ENCODE measurements at regions not wholly inside any gene's neighbourhood (a gene's known extent, or its start where the extent isn't known, plus 50 kb on each side); places are given as distances from the start of the nearest gene placed in this dataset.

DNA sequence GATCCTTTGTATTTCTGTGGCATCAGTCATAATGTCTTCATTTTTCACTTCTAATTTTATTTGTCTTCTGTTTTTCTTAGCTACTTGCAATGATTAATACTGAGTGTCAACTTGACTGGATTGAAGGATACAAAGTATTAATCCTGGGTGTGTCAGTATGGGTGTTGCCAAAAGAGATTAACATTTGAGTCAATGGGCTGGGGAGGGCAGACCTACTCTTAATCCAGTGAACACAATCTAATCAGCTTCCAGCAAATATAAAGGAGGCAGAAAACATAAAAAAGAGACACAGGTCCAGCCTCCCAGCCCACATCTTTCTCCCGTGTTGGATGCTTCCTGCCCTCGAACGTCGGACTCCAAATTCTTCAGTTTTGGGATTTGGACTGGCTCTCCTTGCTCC lies 640.9 kb upstream of the MIR17HG start:
- TF ChIP-seq, protein P1, sequence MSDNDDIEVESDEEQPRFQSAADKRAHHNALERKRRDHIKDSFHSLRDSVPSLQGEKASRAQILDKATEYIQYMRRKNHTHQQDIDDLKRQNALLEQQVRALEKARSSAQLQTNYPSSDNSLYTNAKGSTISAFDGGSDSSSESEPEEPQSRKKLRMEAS (CRISPR knock-in tag; IDR thresholded peaks at IDR 0.05): no peak
- TF ChIP-seq NR3C1 (CRISPR knock-in tag; conservative IDR thresholded peaks at IDR 0.05; ENCODE audit: low read depth) (no peak), ATF1 (CRISPR knock-in tag; IDR thresholded peaks at IDR 0.05) (no peak), SP1 (CRISPR knock-in tag; conservative IDR thresholded peaks at IDR 0.05) (no peak)
- TF ChIP-seq, protein P2, sequence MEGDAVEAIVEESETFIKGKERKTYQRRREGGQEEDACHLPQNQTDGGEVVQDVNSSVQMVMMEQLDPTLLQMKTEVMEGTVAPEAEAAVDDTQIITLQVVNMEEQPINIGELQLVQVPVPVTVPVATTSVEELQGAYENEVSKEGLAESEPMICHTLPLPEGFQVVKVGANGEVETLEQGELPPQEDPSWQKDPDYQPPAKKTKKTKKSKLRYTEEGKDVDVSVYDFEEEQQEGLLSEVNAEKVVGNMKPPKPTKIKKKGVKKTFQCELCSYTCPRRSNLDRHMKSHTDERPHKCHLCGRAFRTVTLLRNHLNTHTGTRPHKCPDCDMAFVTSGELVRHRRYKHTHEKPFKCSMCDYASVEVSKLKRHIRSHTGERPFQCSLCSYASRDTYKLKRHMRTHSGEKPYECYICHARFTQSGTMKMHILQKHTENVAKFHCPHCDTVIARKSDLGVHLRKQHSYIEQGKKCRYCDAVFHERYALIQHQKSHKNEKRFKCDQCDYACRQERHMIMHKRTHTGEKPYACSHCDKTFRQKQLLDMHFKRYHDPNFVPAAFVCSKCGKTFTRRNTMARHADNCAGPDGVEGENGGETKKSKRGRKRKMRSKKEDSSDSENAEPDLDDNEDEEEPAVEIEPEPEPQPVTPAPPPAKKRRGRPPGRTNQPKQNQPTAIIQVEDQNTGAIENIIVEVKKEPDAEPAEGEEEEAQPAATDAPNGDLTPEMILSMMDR (IDR thresholded peaks at IDR 0.05): no peak
- TF ChIP-seq, protein P3, sequence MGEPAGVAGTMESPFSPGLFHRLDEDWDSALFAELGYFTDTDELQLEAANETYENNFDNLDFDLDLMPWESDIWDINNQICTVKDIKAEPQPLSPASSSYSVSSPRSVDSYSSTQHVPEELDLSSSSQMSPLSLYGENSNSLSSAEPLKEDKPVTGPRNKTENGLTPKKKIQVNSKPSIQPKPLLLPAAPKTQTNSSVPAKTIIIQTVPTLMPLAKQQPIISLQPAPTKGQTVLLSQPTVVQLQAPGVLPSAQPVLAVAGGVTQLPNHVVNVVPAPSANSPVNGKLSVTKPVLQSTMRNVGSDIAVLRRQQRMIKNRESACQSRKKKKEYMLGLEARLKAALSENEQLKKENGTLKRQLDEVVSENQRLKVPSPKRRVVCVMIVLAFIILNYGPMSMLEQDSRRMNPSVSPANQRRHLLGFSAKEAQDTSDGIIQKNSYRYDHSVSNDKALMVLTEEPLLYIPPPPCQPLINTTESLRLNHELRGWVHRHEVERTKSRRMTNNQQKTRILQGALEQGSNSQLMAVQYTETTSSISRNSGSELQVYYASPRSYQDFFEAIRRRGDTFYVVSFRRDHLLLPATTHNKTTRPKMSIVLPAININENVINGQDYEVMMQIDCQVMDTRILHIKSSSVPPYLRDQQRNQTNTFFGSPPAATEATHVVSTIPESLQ (CRISPR knock-in tag; IDR thresholded peaks at IDR 0.05): no peak
- TF ChIP-seq, protein P4, sequence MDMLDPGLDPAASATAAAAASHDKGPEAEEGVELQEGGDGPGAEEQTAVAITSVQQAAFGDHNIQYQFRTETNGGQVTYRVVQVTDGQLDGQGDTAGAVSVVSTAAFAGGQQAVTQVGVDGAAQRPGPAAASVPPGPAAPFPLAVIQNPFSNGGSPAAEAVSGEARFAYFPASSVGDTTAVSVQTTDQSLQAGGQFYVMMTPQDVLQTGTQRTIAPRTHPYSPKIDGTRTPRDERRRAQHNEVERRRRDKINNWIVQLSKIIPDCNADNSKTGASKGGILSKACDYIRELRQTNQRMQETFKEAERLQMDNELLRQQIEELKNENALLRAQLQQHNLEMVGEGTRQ (CRISPR knock-in tag; IDR thresholded peaks at IDR 0.05): no peak
